Mesenchymal stem cell (in vitro differentiated cells and primary cell): ENCODE measurements at regions not wholly inside any gene's neighbourhood (a gene's known extent, or its start where the extent isn't known, plus 50 kb on each side); places are given as distances from the start of the nearest gene placed in this dataset.

Source experiments
- DNase-seq: peaks from one replicate; pipeline ENCODE4 v3.0.0-alpha.2; 2013
- H2AFZ ChIP-seq: one replicate; pipeline ENCODE4 v1.6.1; 2013; ENCODE audit warnings: low read depth, mild to moderate bottlenecking, control low read depth, inconsistent platforms, low read length, moderate library complexity
- H2AK5ac ChIP-seq: 2 replicates; pipeline ENCODE4 v1.6.1; 2013; ENCODE audit warnings: low read length, moderate library complexity, mild to moderate bottlenecking, inconsistent platforms; ENCODE audit not compliant: severe bottlenecking
- H2BK120ac ChIP-seq: one replicate; pipeline ENCODE4 v1.6.1; 2013; ENCODE audit warnings: low read depth, mild to moderate bottlenecking, inconsistent platforms, low read length, moderate library complexity
- H2BK12ac ChIP-seq, 2 experiments: one replicate each; pipeline ENCODE4 v1.6.1; 2013; ENCODE audit warnings: inconsistent platforms in 2 of 2, low read length in 2 of 2, mild to moderate bottlenecking in 2 of 2, moderate library complexity in 2 of 2, control low read depth in 1 of 2
- H2BK15ac ChIP-seq: one replicate; pipeline ENCODE4 v1.6.1; 2013; ENCODE audit warnings: mild to moderate bottlenecking, low read depth, inconsistent platforms; ENCODE audit not compliant: poor library complexity, severe bottlenecking
- H2BK5ac ChIP-seq: 2 replicates; pipeline ENCODE4 v1.6.1; 2013; ENCODE audit warnings: low read depth, mild to moderate bottlenecking, low read length, control low read depth, inconsistent platforms; ENCODE audit not compliant: poor library complexity, severe bottlenecking
- H3K14ac ChIP-seq, 2 experiments: one replicate each; pipeline ENCODE4 v1.6.1; 2013; ENCODE audit warnings: inconsistent platforms in 2 of 2, low read length in 2 of 2, control low read depth in 1 of 2, mild to moderate bottlenecking in 1 of 2, moderate library complexity in 1 of 2
- H3K18ac ChIP-seq, 2 experiments: one replicate each; pipeline ENCODE4 v1.6.1; 2013; ENCODE audit warnings: inconsistent platforms in 2 of 2, low read length in 2 of 2, control low read depth in 1 of 2, low read depth in 1 of 2, mild to moderate bottlenecking in 1 of 2
- H3K23ac ChIP-seq, 2 experiments: one replicate each; pipeline ENCODE4 v1.6.1; 2013; ENCODE audit warnings: inconsistent platforms in 2 of 2, low read length in 2 of 2, mild to moderate bottlenecking in 2 of 2, moderate library complexity in 2 of 2, control low read depth in 1 of 2
- H3K27ac ChIP-seq: 2 replicates; pipeline ENCODE4 v1.5.1; 2013; ENCODE audit warnings: mild to moderate bottlenecking, moderate library complexity, low read length, control low read depth, inconsistent platforms; ENCODE audit not compliant: poor library complexity, severe bottlenecking
- H3K27me3 ChIP-seq, 2 experiments: 2 replicates each; pipeline versions ENCODE4 v1.6.1 to v1.7.0; 2013; ENCODE audit warnings: low read length in 2 of 2, mild to moderate bottlenecking in 2 of 2, moderate library complexity in 2 of 2, control low read depth in 1 of 2, inconsistent platforms in 1 of 2; ENCODE audit not compliant: control insufficient read depth in 1 of 2, insufficient read depth in 1 of 2
- H3K36me3 ChIP-seq, 2 experiments: 2 replicates each; pipeline versions ENCODE4 v1.6.1 to v1.7.0; 2013; ENCODE audit warnings: low read length in 2 of 2, control low read depth in 1 of 2, inconsistent platforms in 1 of 2, low read depth in 1 of 2, mild to moderate bottlenecking in 1 of 2; ENCODE audit not compliant: insufficient read depth in 2 of 2, control insufficient read depth in 1 of 2
- H3K4ac ChIP-seq, 2 experiments: one replicate each; pipeline ENCODE4 v1.6.1; 2013; ENCODE audit warnings: inconsistent platforms in 2 of 2, low read length in 2 of 2, mild to moderate bottlenecking in 2 of 2, moderate library complexity in 2 of 2, control low read depth in 1 of 2, low read depth in 1 of 2
- H3K4me1 ChIP-seq: 2 replicates; pipeline ENCODE4 v1.6.1; 2013; ENCODE audit warnings: low read depth, low read length, control low read depth; ENCODE audit not compliant: control insufficient read depth, insufficient read depth
- H3K4me2 ChIP-seq: 2 replicates; pipeline ENCODE4 v1.6.1; 2013; ENCODE audit warnings: low read length, mild to moderate bottlenecking, inconsistent platforms; ENCODE audit not compliant: poor library complexity, severe bottlenecking
- H3K4me3 ChIP-seq, 2 experiments: 2 replicates each; pipeline versions ENCODE4 v1.5.1 to v1.7.0; 2013; ENCODE audit warnings: low read length in 2 of 2, mild to moderate bottlenecking in 2 of 2, control low read depth in 1 of 2, low read depth in 1 of 2; ENCODE audit not compliant: insufficient read depth in 1 of 2
- H3K79me1 ChIP-seq: replicated peaks from 2 replicates; pipeline ENCODE4 v1.6.1; 2013; ENCODE audit warnings: mild to moderate bottlenecking, control low read depth, low read length, inconsistent platforms; ENCODE audit not compliant: poor library complexity, severe bottlenecking
- H3K9ac ChIP-seq: 2 replicates; pipeline ENCODE4 v1.7.0; 2013; ENCODE audit warnings: mild to moderate bottlenecking, low read length, moderate library complexity
- H3K9me3 ChIP-seq: 2 replicates; pipeline ENCODE4 v1.7.0; 2013; ENCODE audit warnings: mild to moderate bottlenecking, low read length; ENCODE audit not compliant: control insufficient read depth
- H4K8ac ChIP-seq: one replicate; pipeline ENCODE4 v1.6.1; 2013; ENCODE audit warnings: inconsistent platforms, mild to moderate bottlenecking, low read length, moderate library complexity
- H4K91ac ChIP-seq: one replicate; pipeline ENCODE4 v1.6.1; 2013; ENCODE audit warnings: mild to moderate bottlenecking, low read length, inconsistent platforms
- WGBS: methylation state at CpG from one replicate; pipeline ENCODE4 v1.1.7; 2013; ENCODE audit warnings: mixed read lengths; 5-methylcytosine and 5-hydroxymethylcytosine counted together

DNA sequence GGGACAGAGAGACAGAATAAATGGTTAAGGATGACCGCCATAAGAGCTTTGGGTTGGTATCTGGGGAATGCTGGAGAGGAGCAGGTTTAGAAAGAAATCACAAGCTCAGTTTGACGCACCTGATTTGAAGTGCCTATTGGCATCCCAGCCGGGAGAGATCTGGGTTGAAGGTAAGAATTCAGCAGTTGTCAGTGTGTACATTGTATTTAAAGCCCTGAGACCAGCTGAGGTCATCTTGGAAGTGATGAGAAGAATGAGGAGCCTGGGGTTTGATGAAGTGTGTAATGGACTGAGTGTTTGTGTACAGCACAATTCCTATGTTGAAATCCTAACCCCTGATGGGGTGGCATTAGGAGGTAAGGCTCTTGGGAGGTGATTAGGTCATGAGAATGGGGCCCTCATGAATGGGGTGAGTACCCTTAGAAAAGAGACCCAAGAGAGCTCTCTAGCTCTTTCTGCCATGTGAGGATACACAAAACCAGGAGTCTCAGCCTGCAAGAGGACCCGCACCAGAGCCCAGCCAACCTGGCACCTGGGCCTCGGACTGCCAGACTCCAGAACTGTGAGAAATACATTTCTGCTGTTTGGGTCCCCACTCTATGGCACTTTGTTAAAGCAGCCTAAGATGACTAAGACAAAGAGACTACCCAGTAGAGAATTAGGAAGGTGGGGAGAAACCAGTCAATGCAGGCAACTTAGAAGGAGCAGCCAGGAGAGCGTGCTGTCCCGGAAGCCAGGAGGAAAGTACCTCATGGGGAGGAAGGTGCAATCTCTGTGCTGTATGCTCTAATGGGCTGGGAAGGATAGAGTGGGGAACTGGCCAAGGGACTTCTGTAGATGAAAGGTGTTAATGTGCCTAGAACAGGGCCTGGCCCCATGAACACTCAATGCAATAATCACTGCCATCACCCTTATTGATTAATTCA lies 133.7 kb upstream of the SLC24A3 start:
- H2BK12ac ChIP-seq = no peak overlapping the region
- H3K4me2 ChIP-seq = no peak overlapping the region
- no peaks in the 10 kb centered on the region for H3K27me3 ChIP-seq
- H4K91ac ChIP-seq = no peak overlapping the region
- no peak overlapping the region for H4K8ac ChIP-seq
- H2BK15ac ChIP-seq = no peak overlapping the region
- H2BK5ac ChIP-seq = no peak overlapping the region
- no peak overlapping the region for H2AK5ac ChIP-seq
- no peak overlapping the region for H3K18ac ChIP-seq
- H2BK120ac ChIP-seq = no peak overlapping the region
- no peaks in the 10 kb centered on the region for H3K4me1 ChIP-seq
- no peak overlapping the region for H3K23ac ChIP-seq
- 87% methylated on average over 7 of the region's 7 CpGs for WGBS
- no peaks in the 10 kb centered on the region for H3K36me3 ChIP-seq
- no peak for DNase-seq
- no peak overlapping the region for H3K9ac ChIP-seq
- no peak overlapping the region for H3K4me3 ChIP-seq
- no peak overlapping the region for H3K14ac ChIP-seq
- H3K27ac ChIP-seq = no peak overlapping the region
- H3K4ac ChIP-seq = no peak overlapping the region
- no peaks in the 10 kb centered on the region for H3K79me1 ChIP-seq
- H2AFZ ChIP-seq = no peak overlapping the region
- no peaks in the 10 kb centered on the region for H3K9me3 ChIP-seq

DNA sequence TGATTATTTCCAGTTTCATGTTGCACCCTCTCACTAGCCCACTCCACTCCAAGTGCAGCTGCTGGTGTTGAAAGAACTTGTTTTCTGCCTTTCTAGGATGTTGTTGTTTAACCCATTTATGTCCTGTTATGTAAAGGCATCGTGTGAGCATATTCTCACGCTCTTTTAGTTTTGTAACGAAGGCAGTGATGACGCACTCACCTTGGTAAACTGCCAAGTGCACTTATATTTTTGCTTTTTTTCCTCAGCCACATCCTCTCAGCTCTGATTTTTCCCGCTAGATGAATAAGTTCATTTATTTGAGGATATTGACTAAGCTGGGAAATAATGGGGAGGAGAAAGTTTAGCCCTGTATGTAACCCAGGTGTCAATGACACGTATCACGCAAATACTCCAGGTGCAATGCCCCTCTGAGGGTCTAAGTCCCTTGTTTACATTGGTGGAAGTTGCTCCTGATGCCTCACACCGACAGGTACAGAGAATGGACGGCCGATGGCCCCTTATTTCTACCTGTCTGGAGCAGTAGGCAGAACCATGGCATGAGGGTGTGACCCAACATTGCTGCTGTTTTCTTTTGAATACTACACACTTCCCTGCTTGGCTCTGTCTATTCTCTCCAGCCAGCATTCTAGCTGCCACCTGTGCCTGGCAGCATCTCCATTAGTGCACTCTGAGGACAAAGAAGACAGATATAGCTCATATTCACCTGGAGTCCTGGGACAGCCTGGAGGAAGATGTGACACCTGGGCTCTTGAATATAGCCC lies 132.7 kb upstream of the SLC24A3 start:
- H3K4me1 ChIP-seq = no peaks in the 10 kb centered on the region

DNA sequence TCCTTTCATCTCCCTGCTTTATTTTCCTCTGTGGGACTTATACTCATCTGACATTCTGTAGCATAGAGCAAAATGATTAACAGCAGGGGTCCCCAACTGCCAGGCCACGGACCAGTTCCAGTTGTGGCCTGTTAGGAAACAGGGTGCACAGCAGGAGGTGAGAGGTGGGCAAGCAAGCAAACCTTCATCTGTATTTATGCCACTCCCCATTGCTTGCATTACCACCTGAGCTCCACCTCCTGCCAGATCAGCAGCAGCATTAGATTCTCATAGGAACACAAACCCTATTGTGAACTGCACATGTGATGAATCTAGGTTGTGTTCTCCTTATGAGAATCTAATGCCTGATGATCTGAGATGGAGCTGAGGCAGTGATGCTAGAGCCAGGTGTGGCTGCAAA lies 130.5 kb upstream of the SLC24A3 start:
- Histone ChIP-seq H3K36me3 (no peaks in the 10 kb centered on the region), H2AK5ac (no peak overlapping the region), H3K14ac (no peak overlapping the region), H3K27me3 (no peaks in the 10 kb centered on the region), H2BK12ac (no peak overlapping the region), H3K4me2 (no peak overlapping the region), H2BK15ac (no peak overlapping the region), H3K18ac (no peak overlapping the region), H2BK5ac (no peak overlapping the region), H3K23ac (no peak overlapping the region), H4K8ac (no peak overlapping the region), H2AFZ (no peak overlapping the region), H3K9ac (no peak overlapping the region), H3K27ac (no peak overlapping the region), H3K4ac (no peak overlapping the region), H3K4me1 (no peaks in the 10 kb centered on the region), H3K9me3 (no peaks in the 10 kb centered on the region), H3K4me3 (no peak overlapping the region), H3K79me1 (no peaks in the 10 kb centered on the region), H2BK120ac (no peak overlapping the region), H4K91ac (no peak overlapping the region)
- WGBS = 33% methylated on average over 1 of the region's 1 CpG
- no peak for DNase-seq

More for the DNA sequence above, 132.7 kb upstream of the SLC24A3 start:
- Histone ChIP-seq H4K91ac (no peak overlapping the region), H4K8ac (no peak overlapping the region), H3K27ac (no peak overlapping the region), H3K9me3 (no peaks in the 10 kb centered on the region), H2BK15ac (no peak overlapping the region), H2AFZ (no peak overlapping the region), H3K36me3 (no peaks in the 10 kb centered on the region), H3K27me3 (no peaks in the 10 kb centered on the region), H3K9ac (no peak overlapping the region), H3K14ac (no peak overlapping the region), H2BK120ac (no peak overlapping the region), H3K23ac (no peak overlapping the region), H2BK5ac (no peak overlapping the region), H3K4me2 (no peak overlapping the region), H2BK12ac (no peak overlapping the region), H3K4me3 (no peak overlapping the region), H3K18ac (no peak overlapping the region), H2AK5ac (no peak overlapping the region), H3K4ac (no peak overlapping the region), H3K79me1 (no peaks in the 10 kb centered on the region)
- 72% methylated on average over 10 of the region's 10 CpGs for WGBS
- DNase-seq = no peak

DNA sequence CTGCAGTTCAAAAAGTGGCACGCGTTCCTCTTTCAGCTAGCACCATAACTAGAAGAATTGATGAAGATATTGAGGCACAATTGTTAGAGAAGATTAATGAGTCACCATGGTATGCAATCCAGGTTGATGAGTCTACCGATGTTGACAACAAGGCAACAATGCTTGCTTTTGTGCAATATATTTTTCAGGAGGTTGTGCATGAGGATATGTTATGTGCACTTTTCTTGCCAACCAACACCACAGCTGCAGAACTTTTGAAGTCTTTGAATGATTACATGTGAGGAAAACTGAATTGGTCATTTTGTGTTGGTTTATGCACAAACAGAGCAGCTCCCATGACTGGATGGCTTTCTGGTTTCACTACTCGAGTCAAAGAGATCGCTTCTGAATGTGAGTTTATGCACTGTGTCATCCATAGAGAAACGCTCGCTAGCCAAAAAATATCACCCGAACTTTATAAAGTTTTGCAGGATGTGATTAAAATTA lies 129.3 kb upstream of the SLC24A3 start:
- H3K4me2 ChIP-seq = no peak overlapping the region
- DNase-seq = no peak
- H2BK120ac ChIP-seq = no peak overlapping the region
- H3K9ac ChIP-seq = no peak overlapping the region
- H3K79me1 ChIP-seq = no peaks in the 10 kb centered on the region
- H3K4me1 ChIP-seq = no peaks in the 10 kb centered on the region
- no peak overlapping the region for H2AFZ ChIP-seq
- H2AK5ac ChIP-seq = no peak overlapping the region
- H4K8ac ChIP-seq = no peak overlapping the region
- no peak overlapping the region for H2BK5ac ChIP-seq
- H3K4me3 ChIP-seq = no peak overlapping the region
- H3K4ac ChIP-seq = no peak overlapping the region
- H3K27ac ChIP-seq = no peak overlapping the region
- H3K18ac ChIP-seq = no peak overlapping the region
- H2BK15ac ChIP-seq = no peak overlapping the region
- H3K36me3 ChIP-seq = no peaks in the 10 kb centered on the region
- H3K23ac ChIP-seq = no peak overlapping the region
- no peaks in the 10 kb centered on the region for H3K9me3 ChIP-seq
- H3K14ac ChIP-seq = no peak overlapping the region
- no peak overlapping the region for H2BK12ac ChIP-seq
- 80% methylated on average over 8 of the region's 8 CpGs for WGBS
- no peaks in the 10 kb centered on the region for H3K27me3 ChIP-seq
- no peak overlapping the region for H4K91ac ChIP-seq
